ENCODE measurements at regions not wholly inside any gene's neighbourhood (a gene's known extent, or its start where the extent isn't known, plus 50 kb on each side); places are given as distances from the start of the nearest gene placed in this dataset.

GRCh38 chr14:104341532-104342434 is 203.4 kb downstream of the KIF26A start (continued):
- TF ChIP-seq ZNF239 (tag by site-specific recombination; IDR thresholded peaks at IDR 0.05) = no peak
- no peak for TF ChIP-seq ZNF768 (tag by site-specific recombination; IDR thresholded peaks at IDR 0.05)
- TF ChIP-seq BCL6B (tag by site-specific recombination; IDR thresholded peaks at IDR 0.05) = no peak
- TF ChIP-seq KLF16 (tag by site-specific recombination; IDR thresholded peaks at IDR 0.05) = no peak
- peak; percentile 91 for TF ChIP-seq IKZF3 (tag by site-specific recombination; IDR thresholded peaks at IDR 0.05)
- no peak for TF ChIP-seq ZNF341 (tag by site-specific recombination; IDR thresholded peaks at IDR 0.05; ENCODE audit: low read depth)
- TF ChIP-seq ZNF366 (tag by site-specific recombination; conservative IDR thresholded peaks at IDR 0.05) = no peak
- TF ChIP-seq ZNF16 (tag by site-specific recombination; IDR thresholded peaks at IDR 0.05; ENCODE audit: low read depth) = no peak
- TF ChIP-seq ZNF530 (tag by site-specific recombination; IDR thresholded peaks at IDR 0.05; ENCODE audit: low read depth) = no peak
- TF ChIP-seq ZNF221 (tag by site-specific recombination; IDR thresholded peaks at IDR 0.05; ENCODE audit: borderline replicate concordance) = no peak
- peak; percentile 62 for TF ChIP-seq KLF1 (tag by site-specific recombination; IDR thresholded peaks at IDR 0.05)
- TF ChIP-seq ZNF843 (tag by site-specific recombination; IDR thresholded peaks at IDR 0.05) = 0 out of 2 replicates have a peak, but pooled peaks have one; percentile 37
- no peak for TF ChIP-seq ZNF510 (tag by site-specific recombination; IDR thresholded peaks at IDR 0.05; ENCODE audit: insufficient replicate concordance)
- TF ChIP-seq KLF9 (tag by site-specific recombination; IDR thresholded peaks at IDR 0.05; ENCODE audit: low read depth) = peak; percentile 76
- TF ChIP-seq ZSCAN16 (tag by site-specific recombination; IDR thresholded peaks at IDR 0.05) = no peak
- TF ChIP-seq ZNF747 (tag by site-specific recombination; IDR thresholded peaks at IDR 0.05) = no peak
- peak; percentile 38; the same call in 1 of the 2 replicates for TF ChIP-seq ZNF692 (tag by site-specific recombination; IDR thresholded peaks at IDR 0.05)
- no peak for TF ChIP-seq GLIS1 (tag by site-specific recombination; IDR thresholded peaks at IDR 0.05)
- TF ChIP-seq ZNF433 (tag by site-specific recombination; IDR thresholded peaks at IDR 0.05; ENCODE audit: low read depth) = no peak
- TF ChIP-seq ZNF112 (tag by site-specific recombination; IDR thresholded peaks at IDR 0.05) = no peak
- peak; percentile 75 for TF ChIP-seq SP7 (tag by site-specific recombination; IDR thresholded peaks at IDR 0.05)
- TF ChIP-seq OSR2 (tag by site-specific recombination; IDR thresholded peaks at IDR 0.05) = no peak
- TF ChIP-seq, protein P1, sequence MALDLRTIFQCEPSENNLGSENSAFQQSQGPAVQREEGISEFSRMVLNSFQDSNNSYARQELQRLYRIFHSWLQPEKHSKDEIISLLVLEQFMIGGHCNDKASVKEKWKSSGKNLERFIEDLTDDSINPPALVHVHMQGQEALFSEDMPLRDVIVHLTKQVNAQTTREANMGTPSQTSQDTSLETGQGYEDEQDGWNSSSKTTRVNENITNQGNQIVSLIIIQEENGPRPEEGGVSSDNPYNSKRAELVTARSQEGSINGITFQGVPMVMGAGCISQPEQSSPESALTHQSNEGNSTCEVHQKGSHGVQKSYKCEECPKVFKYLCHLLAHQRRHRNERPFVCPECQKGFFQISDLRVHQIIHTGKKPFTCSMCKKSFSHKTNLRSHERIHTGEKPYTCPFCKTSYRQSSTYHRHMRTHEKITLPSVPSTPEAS (tag by site-specific recombination; IDR thresholded peaks at IDR 0.05) = no peak
- TF ChIP-seq EGR2 (tag by site-specific recombination; IDR thresholded peaks at IDR 0.05; ENCODE audit: low read depth) = no peak
- TF ChIP-seq ZNF670 (tag by site-specific recombination; IDR thresholded peaks at IDR 0.05; ENCODE audit: low read depth) = no peak
- no peak for TF ChIP-seq ZNF140 (tag by site-specific recombination; IDR thresholded peaks at IDR 0.05)
- TF ChIP-seq, protein P2, sequence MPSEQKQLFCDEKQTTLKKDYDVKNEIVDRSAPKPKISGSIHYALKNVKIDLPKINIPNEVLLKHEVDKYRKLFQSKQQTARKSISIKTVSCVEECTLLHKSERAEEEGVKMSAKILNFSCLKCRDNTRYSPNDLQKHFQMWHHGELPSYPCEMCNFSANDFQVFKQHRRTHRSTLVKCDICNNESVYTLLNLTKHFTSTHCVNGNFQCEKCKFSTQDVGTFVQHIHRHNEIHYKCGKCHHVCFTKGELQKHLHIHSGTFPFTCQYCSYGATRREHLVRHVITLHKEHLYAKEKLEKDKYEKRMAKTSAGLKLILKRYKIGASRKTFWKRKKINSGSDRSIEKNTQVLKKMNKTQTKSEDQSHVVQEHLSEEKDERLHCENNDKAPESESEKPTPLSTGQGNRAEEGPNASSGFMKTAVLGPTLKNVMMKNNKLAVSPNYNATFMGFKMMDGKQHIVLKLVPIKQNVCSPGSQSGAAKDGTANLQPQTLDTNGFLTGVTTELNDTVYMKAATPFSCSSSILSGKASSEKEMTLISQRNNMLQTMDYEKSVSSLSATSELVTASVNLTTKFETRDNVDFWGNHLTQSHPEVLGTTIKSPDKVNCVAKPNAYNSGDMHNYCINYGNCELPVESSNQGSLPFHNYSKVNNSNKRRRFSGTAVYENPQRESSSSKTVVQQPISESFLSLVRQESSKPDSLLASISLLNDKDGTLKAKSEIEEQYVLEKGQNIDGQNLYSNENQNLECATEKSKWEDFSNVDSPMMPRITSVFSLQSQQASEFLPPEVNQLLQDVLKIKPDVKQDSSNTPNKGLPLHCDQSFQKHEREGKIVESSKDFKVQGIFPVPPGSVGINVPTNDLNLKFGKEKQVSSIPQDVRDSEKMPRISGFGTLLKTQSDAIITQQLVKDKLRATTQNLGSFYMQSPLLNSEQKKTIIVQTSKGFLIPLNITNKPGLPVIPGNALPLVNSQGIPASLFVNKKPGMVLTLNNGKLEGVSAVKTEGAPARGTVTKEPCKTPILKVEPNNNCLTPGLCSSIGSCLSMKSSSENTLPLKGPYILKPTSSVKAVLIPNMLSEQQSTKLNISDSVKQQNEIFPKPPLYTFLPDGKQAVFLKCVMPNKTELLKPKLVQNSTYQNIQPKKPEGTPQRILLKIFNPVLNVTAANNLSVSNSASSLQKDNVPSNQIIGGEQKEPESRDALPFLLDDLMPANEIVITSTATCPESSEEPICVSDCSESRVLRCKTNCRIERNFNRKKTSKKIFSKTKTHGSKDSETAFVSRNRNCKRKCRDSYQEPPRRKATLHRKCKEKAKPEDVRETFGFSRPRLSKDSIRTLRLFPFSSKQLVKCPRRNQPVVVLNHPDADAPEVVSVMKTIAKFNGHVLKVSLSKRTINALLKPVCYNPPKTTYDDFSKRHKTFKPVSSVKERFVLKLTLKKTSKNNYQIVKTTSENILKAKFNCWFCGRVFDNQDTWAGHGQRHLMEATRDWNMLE (tag by site-specific recombination; conservative IDR thresholded peaks at IDR 0.05; ENCODE audit: low read depth) = peak; percentile 86
- TF ChIP-seq ZNF629 (tag by site-specific recombination; IDR thresholded peaks at IDR 0.05) = no peak
- peak; percentile 69 for TF ChIP-seq YY1 (tag by site-specific recombination; IDR thresholded peaks at IDR 0.05)
- TF ChIP-seq ZNF645 (tag by site-specific recombination; IDR thresholded peaks at IDR 0.05) = no peak
- TF ChIP-seq ZNF121 (tag by site-specific recombination; IDR thresholded peaks at IDR 0.05) = no peak

All from HEK293 (cell line).